GM06990 (cell line): ENCODE measurements at regions not wholly inside any gene's neighbourhood (a gene's known extent, or its start where the extent isn't known, plus 50 kb on each side); places are given as distances from the start of the nearest gene placed in this dataset.

Source experiments
- DNase-seq: peaks from one replicate; pipeline ENCODE4 v3.0.0-alpha.2; 2011; ENCODE audit not compliant: insufficient read length; ENCODE audit errors: extremely low read depth
- H3K27me3 ChIP-seq: replicated peaks from 2 replicates; pipeline ENCODE4 v1.6.0; 2011; ENCODE audit warnings: low read length; ENCODE audit not compliant: control insufficient read depth, insufficient read depth
- H3K36me3 ChIP-seq: 2 replicates; pipeline ENCODE4 v1.5.1; 2011; ENCODE audit warnings: low read length; ENCODE audit not compliant: control insufficient read depth, insufficient read depth
- H3K4me3 ChIP-seq: replicated peaks from 2 replicates; pipeline ENCODE4 v1.5.1; 2011; ENCODE audit warnings: low read depth, mild to moderate bottlenecking, control low read depth, low read length
- TF ChIP-seq, protein P1 (sequence below): IDR thresholded peaks from 2 replicates; pipeline ENCODE4 v1.5.1; 2011; ENCODE audit warnings: low read length, control low read depth, mild to moderate bottlenecking, inconsistent platforms; ENCODE audit not compliant: insufficient read depth, poor library complexity, severe bottlenecking

DNA sequence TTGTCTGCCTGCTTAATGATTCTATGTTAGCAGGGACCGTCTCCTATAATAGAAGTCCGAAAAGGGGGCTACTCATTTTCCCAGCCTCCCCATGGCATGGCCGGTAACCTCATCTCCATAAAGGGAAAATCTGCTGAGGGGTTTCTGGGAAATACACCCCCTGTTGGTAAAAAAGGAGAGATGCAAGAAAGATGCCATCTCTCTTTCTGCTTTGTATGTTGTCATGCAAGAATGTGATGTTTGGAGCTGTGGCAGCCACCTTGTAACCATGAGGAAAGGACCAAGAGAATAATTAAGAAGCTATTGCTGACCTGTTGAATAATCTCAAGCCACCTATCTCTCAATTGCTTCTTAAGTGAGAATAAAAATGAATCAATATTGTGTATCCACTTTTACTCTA is 94.8 kb upstream of the XYLT1 start:
- no peak for DNase-seq
- TF ChIP-seq, protein P1, sequence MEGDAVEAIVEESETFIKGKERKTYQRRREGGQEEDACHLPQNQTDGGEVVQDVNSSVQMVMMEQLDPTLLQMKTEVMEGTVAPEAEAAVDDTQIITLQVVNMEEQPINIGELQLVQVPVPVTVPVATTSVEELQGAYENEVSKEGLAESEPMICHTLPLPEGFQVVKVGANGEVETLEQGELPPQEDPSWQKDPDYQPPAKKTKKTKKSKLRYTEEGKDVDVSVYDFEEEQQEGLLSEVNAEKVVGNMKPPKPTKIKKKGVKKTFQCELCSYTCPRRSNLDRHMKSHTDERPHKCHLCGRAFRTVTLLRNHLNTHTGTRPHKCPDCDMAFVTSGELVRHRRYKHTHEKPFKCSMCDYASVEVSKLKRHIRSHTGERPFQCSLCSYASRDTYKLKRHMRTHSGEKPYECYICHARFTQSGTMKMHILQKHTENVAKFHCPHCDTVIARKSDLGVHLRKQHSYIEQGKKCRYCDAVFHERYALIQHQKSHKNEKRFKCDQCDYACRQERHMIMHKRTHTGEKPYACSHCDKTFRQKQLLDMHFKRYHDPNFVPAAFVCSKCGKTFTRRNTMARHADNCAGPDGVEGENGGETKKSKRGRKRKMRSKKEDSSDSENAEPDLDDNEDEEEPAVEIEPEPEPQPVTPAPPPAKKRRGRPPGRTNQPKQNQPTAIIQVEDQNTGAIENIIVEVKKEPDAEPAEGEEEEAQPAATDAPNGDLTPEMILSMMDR, result peak; percentile 9
- Histone ChIP-seq H3K27me3 (no peaks in the 10 kb centered on the region; the same call in 1 of the 2 replicates), H3K36me3 (no peaks in the 10 kb centered on the region), H3K4me3 (no peak overlapping the region)

DNA sequence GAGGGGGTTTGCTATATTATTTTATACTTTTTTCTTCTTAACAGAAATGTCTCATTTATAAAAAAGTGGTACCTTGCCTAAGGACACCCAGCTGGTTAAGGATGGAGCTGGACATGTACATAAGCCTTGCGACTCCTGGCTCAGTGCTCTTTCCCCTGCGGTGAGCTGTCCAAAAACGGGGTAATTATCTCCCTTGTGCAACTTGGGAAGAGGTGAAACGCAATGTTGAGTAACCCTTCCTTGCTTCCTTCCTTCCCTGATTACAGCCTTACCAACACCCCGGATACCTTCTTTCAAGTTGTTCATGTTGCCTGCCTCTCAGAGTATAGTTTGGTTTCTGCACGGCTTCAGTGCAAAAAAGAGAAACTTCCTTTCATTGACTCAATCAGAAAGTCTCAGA is 94.1 kb upstream of the XYLT1 start:
- H3K36me3 ChIP-seq, result no peaks in the 10 kb centered on the region
- no peak overlapping the region for H3K4me3 ChIP-seq
- no peak for DNase-seq
- no peaks in the 10 kb centered on the region; the same call in 1 of the 2 replicates for H3K27me3 ChIP-seq
- TF ChIP-seq, protein P1, result no peak

DNA sequence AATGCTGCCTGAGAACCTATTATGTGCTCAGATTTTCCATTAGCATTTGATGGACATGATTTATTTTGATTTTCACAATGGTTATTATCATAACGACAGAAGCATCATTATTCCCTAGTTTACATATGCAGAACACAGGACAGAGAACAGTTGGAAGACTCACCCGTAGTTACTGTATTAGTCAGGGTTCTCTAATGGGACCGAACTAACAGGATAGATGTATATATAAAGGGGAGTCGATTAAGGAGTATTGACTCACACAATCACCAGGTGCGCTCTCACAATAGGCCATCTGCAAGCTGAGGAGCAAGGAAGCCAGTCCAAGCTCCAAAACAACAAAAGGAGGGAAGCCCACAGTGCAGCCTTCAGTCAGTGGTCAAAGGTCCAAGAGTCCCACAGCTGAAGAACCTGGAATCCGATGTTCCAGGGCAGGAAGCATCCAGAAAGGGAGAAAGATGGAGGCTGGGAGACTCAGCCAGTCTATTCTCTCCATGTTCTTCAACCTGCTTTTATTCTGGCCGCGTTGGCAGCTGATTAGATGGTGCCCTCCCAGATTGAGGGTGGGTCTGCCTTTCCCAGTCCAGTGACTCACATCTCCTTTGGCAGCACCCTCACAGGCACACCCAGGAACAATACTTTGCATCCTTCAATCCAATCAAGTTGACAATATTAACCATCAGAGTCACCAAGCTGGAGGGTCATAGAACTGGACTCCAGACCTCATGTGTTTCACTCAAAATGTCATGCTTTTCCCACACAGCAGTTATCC is 92.7 kb upstream of the XYLT1 start:
- H3K36me3 ChIP-seq, result no peaks in the 10 kb centered on the region
- TF ChIP-seq, protein P1, result no peak
- H3K27me3 ChIP-seq, result no peaks in the 10 kb centered on the region; the same call in 1 of the 2 replicates
- DNase-seq, result no peak
- H3K4me3 ChIP-seq, result no peak overlapping the region

DNA sequence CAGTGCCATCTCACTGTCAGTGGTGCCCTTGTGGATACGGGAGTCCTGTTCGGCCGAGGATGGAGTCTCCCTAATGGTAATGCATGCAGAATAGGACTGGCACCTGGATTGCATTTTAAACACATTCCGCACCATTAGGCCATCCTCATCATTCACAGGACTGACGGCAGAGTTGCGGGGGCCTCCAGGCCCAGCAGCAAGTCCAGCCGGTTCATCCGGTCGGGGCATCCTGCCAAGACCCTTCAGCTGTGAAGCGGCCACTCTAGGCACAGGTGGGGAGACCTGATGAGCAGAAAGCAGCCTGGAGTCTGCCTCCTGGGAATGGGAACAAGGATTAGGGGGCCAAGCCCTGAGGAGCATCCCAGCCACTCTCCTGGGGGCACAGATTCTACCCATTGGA is 90.3 kb upstream of the XYLT1 start:
- TF ChIP-seq, protein P1, result no peak
- no peaks in the 10 kb centered on the region; the same call in 1 of the 2 replicates for H3K27me3 ChIP-seq
- no peaks in the 10 kb centered on the region for H3K36me3 ChIP-seq
- no peak for DNase-seq
- H3K4me3 ChIP-seq, result no peak overlapping the region

DNA sequence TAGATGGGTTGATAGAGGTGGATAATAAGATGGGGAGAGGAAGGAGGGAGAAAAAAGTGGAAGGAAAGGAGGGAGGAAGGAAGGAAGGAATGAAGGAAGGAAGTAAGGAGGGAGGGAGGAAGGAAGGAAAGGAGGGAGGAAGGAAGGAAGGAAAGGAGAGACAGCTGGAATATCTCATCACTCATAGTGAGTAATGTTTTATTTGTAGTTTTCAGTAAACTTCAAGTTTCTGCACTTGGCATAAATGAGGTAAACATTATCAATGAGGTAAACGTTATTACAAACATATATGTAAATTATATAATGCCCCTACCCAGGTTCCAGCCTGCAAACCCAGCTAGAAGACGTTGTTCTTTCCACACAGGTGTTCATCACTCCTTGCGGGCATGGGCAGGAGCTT is 89.8 kb upstream of the XYLT1 start:
- Histone ChIP-seq H3K4me3 (no peak overlapping the region), H3K36me3 (no peaks in the 10 kb centered on the region), H3K27me3 (no peaks in the 10 kb centered on the region; the same call in 1 of the 2 replicates)
- TF ChIP-seq, protein P1, result no peak
- DNase-seq, result no peak
